MM.1S (cell line): ENCODE measurements at regions not wholly inside any gene's neighbourhood (a gene's known extent, or its start where the extent isn't known, plus 50 kb on each side); places are given as distances from the start of the nearest gene placed in this dataset.

Source experiments
- DNase-seq: peaks from one replicate; pipeline ENCODE4 v3.0.0-alpha.2; 2015
- H2AFZ ChIP-seq: fragments of 300-600 bp; sonication (generic); 2 replicates; pipeline ENCODE4 v1.6.0; 2016; ENCODE audit warnings: antibody characterized with exemption, low read length
- H3F3A ChIP-seq: fragments of 300-600 bp; sonication (generic); 2 replicates; pipeline ENCODE4 v1.6.1; 2016; ENCODE audit warnings: mild to moderate bottlenecking, antibody characterized with exemption, low read length, moderate library complexity, mixed read lengths; ENCODE audit not compliant: insufficient read depth
- H3K27ac ChIP-seq: fragments of 300-600 bp; sonication (generic); 2 replicates; pipeline ENCODE4 v1.5.1; 2016; ENCODE audit warnings: mild to moderate bottlenecking, low read length
- H3K27me3 ChIP-seq: fragments of 300-600 bp; sonication (generic); replicated peaks from 2 replicates; pipeline ENCODE4 v1.6.0; 2016; ENCODE audit warnings: low read length; ENCODE audit not compliant: insufficient read depth
- H3K36me3 ChIP-seq: fragments of 300-600 bp; sonication (generic); replicated peaks from 2 replicates; pipeline ENCODE4 v1.6.1; 2016; ENCODE audit warnings: mild to moderate bottlenecking, low read length, mixed read lengths; ENCODE audit not compliant: insufficient read depth
- H3K4me1 ChIP-seq: fragments of 300-600 bp; sonication (generic); 2 replicates; pipeline ENCODE4 v1.6.1; 2016; ENCODE audit warnings: low read length, mixed read lengths
- H3K4me2 ChIP-seq: fragments of 300-600 bp; sonication (generic); 2 replicates; pipeline ENCODE4 v1.6.0; 2016; ENCODE audit warnings: low read depth, low read length
- H3K4me3 ChIP-seq: fragments of 300-600 bp; sonication (generic); 2 replicates; pipeline ENCODE4 v1.5.1; 2016; ENCODE audit warnings: low read length, mixed read lengths
- H3K79me2 ChIP-seq: fragments of 300-600 bp; sonication (generic); 2 replicates; pipeline ENCODE4 v1.6.1; 2016; ENCODE audit warnings: mixed run types, low read length, mixed read lengths
- H3K9ac ChIP-seq: fragments of 300-600 bp; sonication (generic); 2 replicates; pipeline ENCODE4 v1.6.1; 2016; ENCODE audit warnings: low read length, mixed read lengths
- H3K9me2 ChIP-seq: fragments of 300-600 bp; sonication (generic); replicated peaks from 2 replicates; pipeline ENCODE4 v1.6.1; 2016; ENCODE audit warnings: mild to moderate bottlenecking, low read length, mixed read lengths; ENCODE audit not compliant: insufficient read depth
- H3K9me3 ChIP-seq: fragments of 300-600 bp; sonication (generic); replicated peaks from 2 replicates; pipeline ENCODE4 v1.6.1; 2016; ENCODE audit warnings: mild to moderate bottlenecking, low read length, mixed read lengths; ENCODE audit not compliant: insufficient read depth
- H4K20me1 ChIP-seq: fragments of 300-600 bp; sonication (generic); 2 replicates; pipeline ENCODE4 v1.6.1; 2016; ENCODE audit warnings: mild to moderate bottlenecking, low read length, moderate library complexity, mixed read lengths; ENCODE audit not compliant: insufficient read depth
- EZH2 ChIP-seq: fragments of 300-600 bp; sonication (generic); optimal IDR thresholded peaks from 2 replicates; pipeline ENCODE3; 2017; ENCODE audit warnings: low read depth, mild to moderate bottlenecking, antibody characterized with exemption, low read length, mixed read lengths
- EZH2phosphoT487 ChIP-seq: fragments of 300-600 bp; sonication (generic); IDR thresholded peaks from 2 replicates; pipeline ENCODE4 v1.6.1; 2018; ENCODE audit warnings: antibody characterized with exemption, low read length
- TF ChIP-seq, protein P1 (sequence below): fragments of 300-600 bp; sonication (generic); IDR thresholded peaks from 2 replicates; pipeline ENCODE4 v1.5.1; 2016; ENCODE audit warnings: antibody characterized with exemption, low read length, mixed read lengths

DNA sequence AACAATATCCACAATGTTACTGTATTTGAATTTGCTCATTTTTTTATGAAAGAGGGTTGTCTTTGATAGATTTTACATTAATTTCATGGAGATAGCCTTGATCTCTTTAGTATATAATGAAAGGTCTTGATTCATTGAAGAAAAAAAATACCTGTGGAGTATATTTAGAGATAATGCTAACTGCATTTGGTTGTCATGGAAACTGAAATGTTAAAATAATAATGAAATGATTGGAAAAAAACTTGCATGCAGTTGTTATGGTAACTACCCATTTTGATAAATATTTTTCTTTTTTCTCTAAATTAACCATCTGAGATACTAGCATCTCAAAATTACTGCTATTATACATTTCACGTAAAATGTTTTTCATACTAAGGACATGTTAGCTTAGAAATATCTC is 712.7 kb upstream of the FAM98A start:
- H3K4me3 ChIP-seq, result no peak overlapping the region
- H3F3A ChIP-seq, result no peaks in the 10 kb centered on the region
- no peak overlapping the region for H3K4me2 ChIP-seq
- H3K36me3 ChIP-seq, result no peaks in the 10 kb centered on the region
- H3K27ac ChIP-seq, result no peak overlapping the region
- DNase-seq, result no peak
- H4K20me1 ChIP-seq, result no peaks in the 10 kb centered on the region
- TF ChIP-seq EZH2 (no peak), EZH2phosphoT487 (no peak)
- TF ChIP-seq, protein P1, sequence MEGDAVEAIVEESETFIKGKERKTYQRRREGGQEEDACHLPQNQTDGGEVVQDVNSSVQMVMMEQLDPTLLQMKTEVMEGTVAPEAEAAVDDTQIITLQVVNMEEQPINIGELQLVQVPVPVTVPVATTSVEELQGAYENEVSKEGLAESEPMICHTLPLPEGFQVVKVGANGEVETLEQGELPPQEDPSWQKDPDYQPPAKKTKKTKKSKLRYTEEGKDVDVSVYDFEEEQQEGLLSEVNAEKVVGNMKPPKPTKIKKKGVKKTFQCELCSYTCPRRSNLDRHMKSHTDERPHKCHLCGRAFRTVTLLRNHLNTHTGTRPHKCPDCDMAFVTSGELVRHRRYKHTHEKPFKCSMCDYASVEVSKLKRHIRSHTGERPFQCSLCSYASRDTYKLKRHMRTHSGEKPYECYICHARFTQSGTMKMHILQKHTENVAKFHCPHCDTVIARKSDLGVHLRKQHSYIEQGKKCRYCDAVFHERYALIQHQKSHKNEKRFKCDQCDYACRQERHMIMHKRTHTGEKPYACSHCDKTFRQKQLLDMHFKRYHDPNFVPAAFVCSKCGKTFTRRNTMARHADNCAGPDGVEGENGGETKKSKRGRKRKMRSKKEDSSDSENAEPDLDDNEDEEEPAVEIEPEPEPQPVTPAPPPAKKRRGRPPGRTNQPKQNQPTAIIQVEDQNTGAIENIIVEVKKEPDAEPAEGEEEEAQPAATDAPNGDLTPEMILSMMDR, result no peak
- H2AFZ ChIP-seq, result no peak overlapping the region
- H3K9ac ChIP-seq, result no peak overlapping the region
- no peaks in the 10 kb centered on the region for H3K9me3 ChIP-seq
- H3K9me2 ChIP-seq, result no peaks in the 10 kb centered on the region
- H3K79me2 ChIP-seq, result no peaks in the 10 kb centered on the region
- no peaks in the 10 kb centered on the region for H3K27me3 ChIP-seq
- peaks cover 2% of the 10 kb centered on the region; the same call in 1 of the 2 replicates for H3K4me1 ChIP-seq

DNA sequence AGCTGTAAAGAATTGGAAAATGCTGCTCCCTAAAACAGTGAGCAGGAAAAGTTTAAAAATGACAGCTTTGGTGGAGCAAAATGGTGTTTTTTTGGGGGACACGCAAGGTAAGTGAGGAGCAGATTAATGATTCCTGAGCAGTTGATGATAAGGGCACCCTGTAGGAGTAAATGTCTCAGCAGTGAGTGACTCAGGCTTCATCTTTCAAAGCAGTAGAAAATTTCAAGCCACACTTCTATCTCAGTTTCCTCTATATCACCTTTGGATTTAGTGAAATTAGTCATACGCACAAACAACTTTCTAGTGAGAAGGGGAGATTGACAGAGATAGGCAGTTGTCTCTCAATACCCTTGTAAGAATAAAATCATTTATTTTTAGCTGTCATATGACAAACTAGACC is 709.0 kb upstream of the FAM98A start:
- H3K4me1 ChIP-seq, result no peaks in the 10 kb centered on the region
- H3K27ac ChIP-seq, result no peak overlapping the region
- no peaks in the 10 kb centered on the region for H3K27me3 ChIP-seq
- H3K4me3 ChIP-seq, result no peak overlapping the region
- no peaks in the 10 kb centered on the region for H3K36me3 ChIP-seq
- no peak for DNase-seq
- H3K79me2 ChIP-seq, result no peaks in the 10 kb centered on the region
- no peaks in the 10 kb centered on the region for H3K9me2 ChIP-seq
- H4K20me1 ChIP-seq, result no peaks in the 10 kb centered on the region
- H2AFZ ChIP-seq, result no peak overlapping the region
- H3K9ac ChIP-seq, result no peak overlapping the region
- no peak for TF ChIP-seq EZH2phosphoT487
- TF ChIP-seq EZH2, result no peak
- TF ChIP-seq, protein P1, result no peak
- H3F3A ChIP-seq, result no peaks in the 10 kb centered on the region
- H3K9me3 ChIP-seq, result no peaks in the 10 kb centered on the region
- no peak overlapping the region for H3K4me2 ChIP-seq

DNA sequence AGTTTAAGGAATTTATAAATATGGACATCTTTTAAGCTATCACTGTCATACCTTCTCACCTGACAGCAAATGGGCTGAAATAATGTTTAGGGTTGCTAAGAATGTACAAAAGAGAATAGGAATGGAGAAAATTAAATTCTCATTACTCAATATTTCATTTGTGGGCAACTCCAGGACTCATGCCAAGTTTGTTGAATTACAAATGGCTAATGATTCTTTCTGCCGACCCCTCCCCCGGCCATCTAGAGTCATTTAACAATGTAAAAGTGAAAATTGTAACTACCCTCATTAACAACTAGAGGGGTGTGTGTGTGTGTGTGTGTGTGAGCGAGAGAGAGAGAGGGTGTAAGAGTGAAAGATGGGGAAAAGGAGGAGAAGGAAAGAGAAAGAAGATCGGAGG is 708.5 kb upstream of the FAM98A start:
- no peak for DNase-seq
- H3K79me2 ChIP-seq, result no peaks in the 10 kb centered on the region
- no peak overlapping the region for H3K9ac ChIP-seq
- H2AFZ ChIP-seq, result no peak overlapping the region
- H3K9me3 ChIP-seq, result no peaks in the 10 kb centered on the region
- H3K4me2 ChIP-seq, result no peak overlapping the region
- H3K4me3 ChIP-seq, result no peak overlapping the region
- H3F3A ChIP-seq, result no peaks in the 10 kb centered on the region
- H3K9me2 ChIP-seq, result no peaks in the 10 kb centered on the region
- H3K36me3 ChIP-seq, result no peaks in the 10 kb centered on the region
- no peak overlapping the region for H3K27ac ChIP-seq
- TF ChIP-seq, protein P1, result no peak
- TF ChIP-seq EZH2phosphoT487, result no peak
- TF ChIP-seq EZH2, result no peak
- H3K4me1 ChIP-seq, result no peaks in the 10 kb centered on the region
- no peaks in the 10 kb centered on the region for H4K20me1 ChIP-seq
- no peaks in the 10 kb centered on the region for H3K27me3 ChIP-seq

DNA sequence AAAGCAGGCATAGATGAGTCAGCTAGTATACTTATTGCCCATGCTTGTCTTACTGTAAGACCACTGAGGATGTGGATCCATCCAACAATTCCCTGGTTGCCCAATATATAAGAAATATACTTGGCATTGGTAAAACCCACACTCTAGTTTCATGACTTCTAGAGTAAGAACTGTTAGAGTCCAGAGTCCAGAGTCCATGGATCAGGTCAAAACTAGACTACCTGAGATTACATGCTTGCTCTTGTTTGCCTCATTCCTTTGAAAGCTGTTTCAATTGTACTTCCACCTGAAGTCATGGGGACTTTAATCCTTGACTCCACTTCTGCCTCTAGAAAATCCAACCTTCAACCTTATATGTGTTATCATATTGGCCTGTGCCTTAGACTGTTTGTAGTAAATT is 707.6 kb upstream of the FAM98A start:
- Histone ChIP-seq H3K9ac (no peak overlapping the region), H3K27ac (no peak overlapping the region), H3K79me2 (no peaks in the 10 kb centered on the region), H3K36me3 (no peaks in the 10 kb centered on the region), H3K4me3 (no peak overlapping the region), H3K4me1 (no peaks in the 10 kb centered on the region), H3K4me2 (no peak overlapping the region), H4K20me1 (no peaks in the 10 kb centered on the region), H3K9me2 (no peaks in the 10 kb centered on the region), H3F3A (no peaks in the 10 kb centered on the region), H3K9me3 (no peaks in the 10 kb centered on the region), H3K27me3 (no peaks in the 10 kb centered on the region), H2AFZ (no peak overlapping the region)
- TF ChIP-seq EZH2 (no peak), EZH2phosphoT487 (no peak)
- TF ChIP-seq, protein P1, result no peak
- no peak for DNase-seq
